ENCODE measurements at regions not wholly inside any gene's neighbourhood (a gene's known extent, or its start where the extent isn't known, plus 50 kb on each side); places are given as distances from the start of the nearest gene placed in this dataset.

- peak; percentile 63 to 76 for ATAC-seq
- no peaks in the 10 kb centered on the region for H3K36me3 ChIP-seq
- H3K9me3 ChIP-seq, result no peaks in the 10 kb centered on the region
- DNase-seq, result no peak
- H3K4me3 ChIP-seq, result peak overlapping the region; percentile 10
- no peak for TF ChIP-seq CTCF (IDR thresholded peaks at IDR 0.05)
- H3K4me1 ChIP-seq, result peaks cover 21% of the 10 kb centered on the region
- intact Hi-C loops (cut with DNase I), result no loop called here
- no peaks in the 10 kb centered on the region for H3K27me3 ChIP-seq (ENCODE audit: low read depth)
- peak overlapping the region; percentile 81 for H3K27ac ChIP-seq
These were observed 67.0 kb upstream of the SERP2 start for GRCh38 chr13:44306371-44307192.

- no peak for DNase-seq
- intact Hi-C loops (cut with DNase I), result no loop called here
- H3K27ac ChIP-seq, result peak overlapping the region; percentile 14
- H3K36me3 ChIP-seq, result no peaks in the 10 kb centered on the region
- H3K9me3 ChIP-seq, result no peaks in the 10 kb centered on the region
- peaks cover 19% of the 10 kb centered on the region for H3K4me1 ChIP-seq
- no peak for TF ChIP-seq CTCF (IDR thresholded peaks at IDR 0.05)
- no peaks in the 10 kb centered on the region for H3K27me3 ChIP-seq (ENCODE audit: low read depth)
- H3K4me3 ChIP-seq, result no peak overlapping the region
- no peak for ATAC-seq
These were observed 66.4 kb upstream of the SERP2 start for GRCh38 chr13:44307255-44307654.

- no peaks in the 10 kb centered on the region for H3K36me3 ChIP-seq
- H3K27ac ChIP-seq, result peak overlapping the region; percentile 14
- no peak for ATAC-seq
- H3K4me3 ChIP-seq, result no peak overlapping the region
- H3K9me3 ChIP-seq, result no peaks in the 10 kb centered on the region
- DNase-seq, result no peak
- no peak for TF ChIP-seq CTCF (IDR thresholded peaks at IDR 0.05)
- no peaks in the 10 kb centered on the region for H3K27me3 ChIP-seq (ENCODE audit: low read depth)
- peaks cover 19% of the 10 kb centered on the region for H3K4me1 ChIP-seq
- intact Hi-C loops (cut with DNase I), result no loop called here
These were observed 65.8 kb upstream of the SERP2 start for GRCh38 chr13:44307844-44308243.

- H3K27ac ChIP-seq, result no peak overlapping the region
- ATAC-seq, result no peak
- H3K4me1 ChIP-seq, result peaks cover 18% of the 10 kb centered on the region
- H3K4me3 ChIP-seq, result no peak overlapping the region
- no peaks in the 10 kb centered on the region for H3K9me3 ChIP-seq
- H3K36me3 ChIP-seq, result no peaks in the 10 kb centered on the region
- H3K27me3 ChIP-seq (ENCODE audit: low read depth), result no peaks in the 10 kb centered on the region
- intact Hi-C loops (cut with DNase I), result no loop called here
- no peak for TF ChIP-seq CTCF (IDR thresholded peaks at IDR 0.05)
- no peak for DNase-seq
These were observed 65.3 kb upstream of the SERP2 start for GRCh38 chr13:44308352-44308751.

GRCh38 chr13:44309794-44310757 lies 63.5 kb upstream of the SERP2 start:
- no peak for TF ChIP-seq CTCF (IDR thresholded peaks at IDR 0.05)
- H3K36me3 ChIP-seq, result no peaks in the 10 kb centered on the region
- no peak overlapping the region for H3K27ac ChIP-seq
- intact Hi-C loops (cut with DNase I), result no loop called here
- H3K27me3 ChIP-seq (ENCODE audit: low read depth), result no peaks in the 10 kb centered on the region
- DNase-seq (no peak), ATAC-seq (no peak)
- no peaks in the 10 kb centered on the region for H3K9me3 ChIP-seq
- H3K4me1 ChIP-seq, result peaks cover 12% of the 10 kb centered on the region
- no peak overlapping the region for H3K4me3 ChIP-seq

Data from lower lobe of right lung (tissue), 2 donors.